ENCODE measurements at regions not wholly inside any gene's neighbourhood (a gene's known extent, or its start where the extent isn't known, plus 50 kb on each side); places are given as distances from the start of the nearest gene placed in this dataset.
"Not testable (repeated sequence)": the region's sequence is repeated elsewhere in the genome, so short reads cannot be mapped to it uniquely, and the experiment has no call there.

- no peak for DNase-seq
Measured at GRCh38 chr2:114252713-114253112, 189.7 kb upstream of the DPP10 start.

- DNase-seq = no peak
Measured at GRCh38 chr2:114254875-114255274, 187.6 kb upstream of the DPP10 start.

- DNase-seq = no peak
Measured at GRCh38 chr2:114259389-114259788, 183.1 kb upstream of the DPP10 start.

GRCh38 chr2:114261366-114261765 lies 181.1 kb upstream of the DPP10 start:
- no peak for DNase-seq

GRCh38 chr2:114265261-114265660 lies 177.2 kb upstream of the DPP10 start:
- DNase-seq = no peak

GRCh38 chr2:114274957-114275356 lies 167.5 kb upstream of the DPP10 start:
- DNase-seq = no peak

GRCh38 chr2:114281188-114281587 lies 161.3 kb upstream of the DPP10 start:
- no peak for DNase-seq

- no peak for DNase-seq
Measured at GRCh38 chr2:114283774-114284173, 158.7 kb upstream of the DPP10 start.

- DNase-seq = no peak
Measured at GRCh38 chr2:114286438-114286837, 156.0 kb upstream of the DPP10 start.

GRCh38 chr2:114293355-114293754 lies 149.1 kb upstream of the DPP10 start:
- no peak for DNase-seq

- DNase-seq = no peak
Measured at GRCh38 chr2:114294741-114295140, 147.7 kb upstream of the DPP10 start.

GRCh38 chr2:114300351-114300750 lies 142.1 kb upstream of the DPP10 start:
- not testable (repeated sequence) for DNase-seq

- DNase-seq = no peak
Measured at GRCh38 chr2:114316532-114317300, 125.7 kb upstream of the DPP10 start.

- no peak for DNase-seq
Measured at GRCh38 chr2:114330594-114330993, 111.8 kb upstream of the DPP10 start.

- DNase-seq = no peak
Measured at GRCh38 chr2:114331934-114332333, 110.5 kb upstream of the DPP10 start.

GRCh38 chr2:114345246-114345645 lies 97.2 kb upstream of the DPP10 start:
- DNase-seq = no peak

GRCh38 chr2:114346658-114347057 lies 95.8 kb upstream of the DPP10 start:
- no peak for DNase-seq

- no peak for DNase-seq
Measured at GRCh38 chr2:114350186-114350725, 92.2 kb upstream of the DPP10 start.

GRCh38 chr2:114352988-114353387 lies 89.5 kb upstream of the DPP10 start:
- no peak for DNase-seq

- no peak for DNase-seq
Measured at GRCh38 chr2:114354199-114354598, 88.2 kb upstream of the DPP10 start.

GRCh38 chr2:114368705-114369104 lies 73.7 kb upstream of the DPP10 start:
- DNase-seq = no peak

GRCh38 chr2:114371721-114372120 lies 70.7 kb upstream of the DPP10 start:
- not testable (repeated sequence) for DNase-seq

- no peak for DNase-seq
Measured at GRCh38 chr2:114373591-114373990, 68.8 kb upstream of the DPP10 start.

Data from amygdala (tissue), 56 donors.